ENCODE measurements at regions not wholly inside any gene's neighbourhood (a gene's known extent, or its start where the extent isn't known, plus 50 kb on each side); places are given as distances from the start of the nearest gene placed in this dataset.
"Not testable (repeated sequence)": the region's sequence is repeated elsewhere in the genome, so short reads cannot be mapped to it uniquely, and the experiment has no call there.

- Histone ChIP-seq H3K4me1 (no peaks in the 10 kb centered on the region), H3K36me3 (replicated peaks) (no peaks in the 10 kb centered on the region), H3K9me3 (peaks cover 6% of the 10 kb centered on the region; the same call in 1 of the 2 replicates), H3K27me3 (ENCODE audit: low read depth) (0 out of 2 replicates have a peak, but pooled peaks cover under 1% of the 10 kb centered on the region), H3K4me3 (no peak overlapping the region)
- in situ Hi-C loops (cut with MboI; ENCODE audit: low sequenced_read_pairs): no loop called here
- DNase-seq (ENCODE audit: low spot score in 2 of 2): no peak
Observed at GRCh38 chr9:93893194-93893593, 62.0 kb downstream of the BARX1 start.

- in situ Hi-C loops (cut with MboI; ENCODE audit: low sequenced_read_pairs): no loop called here
- 0 out of 2 replicates have a peak, but pooled peaks cover 2% of the 10 kb centered on the region for H3K27me3 ChIP-seq (ENCODE audit: low read depth)
- no peak overlapping the region for H3K4me3 ChIP-seq
- H3K4me1 ChIP-seq: no peaks in the 10 kb centered on the region
- no peak for DNase-seq (ENCODE audit: low spot score in 2 of 2)
- H3K9me3 ChIP-seq: peaks cover 6% of the 10 kb centered on the region; the same call in 1 of the 2 replicates
- no peaks in the 10 kb centered on the region for H3K36me3 ChIP-seq (replicated peaks)
Observed at GRCh38 chr9:93892748-93893147, 62.4 kb downstream of the BARX1 start.

GRCh38 chr9:93891549-93892310 is 63.4 kb downstream of the BARX1 start:
- H3K27me3 ChIP-seq (ENCODE audit: low read depth): peaks cover 2% of the 10 kb centered on the region; the same call in 1 of the 2 replicates
- H3K4me1 ChIP-seq: no peaks in the 10 kb centered on the region
- H3K4me3 ChIP-seq: no peak overlapping the region
- in situ Hi-C loops (cut with MboI; ENCODE audit: low sequenced_read_pairs): no loop called here
- no peak for DNase-seq (ENCODE audit: low spot score in 2 of 2)
- peaks cover 6% of the 10 kb centered on the region; the same call in 1 of the 2 replicates for H3K9me3 ChIP-seq
- H3K36me3 ChIP-seq (replicated peaks): no peaks in the 10 kb centered on the region

- no peak for DNase-seq (ENCODE audit: low spot score in 2 of 2)
- H3K27me3 ChIP-seq (ENCODE audit: low read depth): peaks cover 2% of the 10 kb centered on the region; the same call in 1 of the 2 replicates
- H3K4me3 ChIP-seq: no peak overlapping the region
- H3K9me3 ChIP-seq: peaks cover 6% of the 10 kb centered on the region; the same call in 1 of the 2 replicates
- no peaks in the 10 kb centered on the region for H3K4me1 ChIP-seq
- H3K36me3 ChIP-seq (replicated peaks): no peaks in the 10 kb centered on the region
- in situ Hi-C loops (cut with MboI; ENCODE audit: low sequenced_read_pairs): no loop called here
Observed at GRCh38 chr9:93891050-93891449, 64.1 kb downstream of the BARX1 start.

DNA sequence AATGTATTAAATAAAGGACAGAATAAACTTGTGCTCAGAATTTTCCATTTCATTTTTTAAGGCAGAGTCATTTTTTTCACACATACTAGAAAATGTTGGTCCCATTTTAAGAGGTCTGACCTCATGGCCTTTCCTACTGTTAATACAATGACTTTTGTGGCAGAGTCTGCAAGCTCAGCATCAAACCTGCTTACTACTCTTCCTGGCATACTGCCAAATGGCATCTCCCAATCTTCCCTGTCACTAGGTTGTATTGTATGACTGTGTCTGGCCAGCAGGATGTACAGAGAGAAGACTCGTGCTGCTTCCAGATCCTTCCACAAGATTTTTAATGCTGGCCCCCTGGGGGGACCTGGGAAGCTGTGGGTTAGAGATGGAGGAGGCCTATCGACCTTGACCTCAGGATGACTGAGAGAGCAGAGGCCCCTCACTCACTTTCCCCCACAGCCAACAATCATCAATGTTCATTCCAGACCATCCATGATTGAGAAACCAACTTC is 64.7 kb downstream of the BARX1 start:
- Histone ChIP-seq H3K36me3 (replicated peaks) (no peaks in the 10 kb centered on the region), H3K4me3 (no peak overlapping the region), H3K27me3 (ENCODE audit: low read depth) (peaks cover 2% of the 10 kb centered on the region; the same call in 1 of the 2 replicates), H3K4me1 (no peaks in the 10 kb centered on the region), H3K9me3 (peaks cover 6% of the 10 kb centered on the region; the same call in 1 of the 2 replicates)
- no peak for DNase-seq (ENCODE audit: low spot score in 2 of 2)
- in situ Hi-C loops (cut with MboI; ENCODE audit: low sequenced_read_pairs): no loop called here

DNA sequence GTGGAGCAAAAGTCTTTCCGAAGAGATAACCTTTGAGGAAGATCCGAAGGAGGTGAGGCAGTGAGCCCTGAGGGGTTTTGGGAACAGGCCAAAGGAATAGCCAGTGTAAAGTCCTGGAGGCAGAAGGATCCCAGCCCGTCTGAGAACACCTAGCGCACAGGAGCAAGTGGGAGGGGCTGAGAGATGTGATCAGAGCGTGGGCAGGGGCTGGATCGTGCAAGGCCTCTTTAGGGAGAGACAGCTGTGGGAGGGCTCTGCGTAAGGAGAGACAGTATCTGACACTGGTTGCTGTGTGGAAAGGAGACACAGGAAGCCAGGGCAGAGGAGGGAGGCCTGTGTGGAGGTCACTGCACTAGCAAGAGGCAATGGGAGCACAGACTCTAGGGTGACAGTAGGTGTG is 68.2 kb downstream of the BARX1 start:
- in situ Hi-C loops (cut with MboI; ENCODE audit: low sequenced_read_pairs): no loop called here
- peak in 1 of 2 experiments; percentile 3 for DNase-seq (ENCODE audit: low spot score in 2 of 2)
- H3K27me3 ChIP-seq (ENCODE audit: low read depth): peaks cover 2% of the 10 kb centered on the region; the same call in 1 of the 2 replicates
- H3K4me3 ChIP-seq: no peak overlapping the region
- no peaks in the 10 kb centered on the region for H3K4me1 ChIP-seq
- no peaks in the 10 kb centered on the region for H3K36me3 ChIP-seq (replicated peaks)
- H3K9me3 ChIP-seq: no peaks in the 10 kb centered on the region

DNA sequence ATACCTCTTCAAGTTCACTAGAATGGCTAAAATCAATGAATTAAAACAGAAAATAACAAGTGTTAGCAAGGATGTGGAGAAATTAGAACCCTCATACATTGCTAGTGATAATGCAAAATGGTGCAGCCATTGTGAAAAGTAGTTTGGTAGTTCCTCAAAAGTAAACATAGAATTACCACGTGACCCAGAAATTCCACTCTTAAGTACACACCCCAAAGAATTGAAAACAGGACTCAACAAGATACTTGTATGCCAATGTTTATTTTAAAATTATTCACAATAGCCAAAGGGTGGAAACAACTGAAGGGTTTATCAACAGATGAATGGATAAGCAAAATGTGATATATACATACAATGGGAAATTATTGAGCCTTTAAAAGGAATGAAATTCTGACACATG is 70.3 kb downstream of the BARX1 start:
- H3K4me3 ChIP-seq: no peak overlapping the region
- no peaks in the 10 kb centered on the region for H3K4me1 ChIP-seq
- no peaks in the 10 kb centered on the region for H3K36me3 ChIP-seq (replicated peaks)
- peaks cover 2% of the 10 kb centered on the region; the same call in 1 of the 2 replicates for H3K27me3 ChIP-seq (ENCODE audit: low read depth)
- H3K9me3 ChIP-seq: no peaks in the 10 kb centered on the region
- DNase-seq (ENCODE audit: low spot score in 2 of 2): no peak
- in situ Hi-C loops (cut with MboI; ENCODE audit: low sequenced_read_pairs): no loop called here

GRCh38 chr9:93879662-93880407 is 75.3 kb downstream of the BARX1 start:
- DNase-seq (ENCODE audit: low spot score in 2 of 2); H3K4me3 ChIP-seq; H3K27me3 ChIP-seq (ENCODE audit: low read depth); H3K36me3 ChIP-seq (replicated peaks); in situ Hi-C loops (cut with MboI; ENCODE audit: low sequenced_read_pairs); H3K9me3 ChIP-seq; H3K4me1 ChIP-seq: not testable (repeated sequence)

DNA sequence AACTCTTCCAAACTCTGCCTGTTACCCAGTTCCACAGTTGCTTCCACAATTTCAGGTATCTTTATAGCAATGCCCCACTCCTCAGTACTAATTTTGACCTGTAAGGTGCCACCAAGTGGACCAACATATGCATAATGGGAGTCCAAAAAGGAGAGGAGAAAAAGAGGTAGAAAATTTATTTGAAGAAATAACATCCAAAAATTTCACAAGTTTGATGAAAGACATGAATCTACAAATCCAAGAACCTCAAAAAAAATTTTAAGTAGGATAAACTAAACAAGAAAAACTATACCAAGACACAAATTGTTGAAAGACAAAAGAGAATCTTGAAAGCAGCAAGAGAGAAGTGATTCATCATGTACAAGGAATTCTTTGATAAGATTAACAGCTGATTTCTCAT is 79.8 kb downstream of the BARX1 start:
- no peaks in the 10 kb centered on the region for H3K4me1 ChIP-seq
- no peak for DNase-seq (ENCODE audit: low spot score in 2 of 2)
- in situ Hi-C loops (cut with MboI; ENCODE audit: low sequenced_read_pairs): no loop called here
- H3K27me3 ChIP-seq (ENCODE audit: low read depth): no peaks in the 10 kb centered on the region
- no peak overlapping the region for H3K4me3 ChIP-seq
- no peaks in the 10 kb centered on the region for H3K9me3 ChIP-seq
- H3K36me3 ChIP-seq (replicated peaks): no peaks in the 10 kb centered on the region

DNA sequence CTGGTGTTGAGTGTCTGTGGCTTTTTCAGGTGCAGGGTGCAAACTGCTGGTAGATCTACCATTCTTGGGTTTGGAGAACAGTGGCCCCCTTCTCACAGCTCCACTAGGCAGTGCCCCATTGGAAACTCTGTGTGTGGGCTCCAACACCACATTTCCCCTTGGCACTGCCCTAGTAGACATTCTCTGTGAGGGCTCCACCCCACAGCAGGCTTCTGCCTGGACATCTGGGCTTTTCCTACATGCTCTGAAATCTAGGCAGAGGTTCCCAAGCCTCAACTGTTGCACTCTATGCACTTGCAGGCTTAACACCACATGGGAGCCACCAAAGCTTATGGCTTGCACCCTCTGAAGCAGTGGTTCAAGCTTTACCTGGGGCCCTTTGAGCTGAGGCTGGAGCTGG is 80.9 kb downstream of the BARX1 start:
- DNase-seq (ENCODE audit: low spot score in 2 of 2): no peak
- H3K4me3 ChIP-seq: no peak overlapping the region
- no peaks in the 10 kb centered on the region for H3K36me3 ChIP-seq (replicated peaks)
- H3K9me3 ChIP-seq: no peaks in the 10 kb centered on the region
- H3K4me1 ChIP-seq: no peaks in the 10 kb centered on the region
- in situ Hi-C loops (cut with MboI; ENCODE audit: low sequenced_read_pairs): no loop called here
- no peaks in the 10 kb centered on the region for H3K27me3 ChIP-seq (ENCODE audit: low read depth)

GRCh38 chr9:93871286-93871685 is 83.9 kb downstream of the BARX1 start:
- Histone ChIP-seq H3K27me3 (ENCODE audit: low read depth) (no peaks in the 10 kb centered on the region), H3K9me3 (no peaks in the 10 kb centered on the region), H3K4me3 (no peak overlapping the region), H3K36me3 (replicated peaks) (no peaks in the 10 kb centered on the region), H3K4me1 (no peaks in the 10 kb centered on the region)
- in situ Hi-C loops (cut with MboI; ENCODE audit: low sequenced_read_pairs): no loop called here
- DNase-seq (ENCODE audit: low spot score in 2 of 2): no peak

DNA sequence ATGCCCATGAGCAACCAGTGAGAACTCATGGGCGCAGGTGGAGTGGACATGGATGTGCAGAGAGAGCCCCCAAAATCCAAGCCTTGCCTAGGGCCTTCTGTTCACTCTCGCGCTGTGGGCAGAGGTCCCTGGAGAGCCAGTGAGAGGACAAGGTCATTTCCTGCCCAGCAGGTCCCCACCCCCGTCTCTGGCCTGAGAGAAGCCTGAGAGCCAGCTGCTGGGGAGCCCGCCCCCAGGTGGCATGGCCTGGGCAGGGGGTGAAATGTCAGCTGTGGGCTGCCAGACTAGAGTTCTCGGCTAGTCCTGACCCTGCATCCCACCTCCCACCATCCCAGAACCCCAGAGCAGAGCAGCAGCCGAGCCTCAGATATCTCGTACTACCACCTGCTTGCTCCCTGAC is 85.3 kb downstream of the BARX1 start:
- in situ Hi-C loops (cut with MboI; ENCODE audit: low sequenced_read_pairs): no loop called here
- H3K9me3 ChIP-seq: no peaks in the 10 kb centered on the region
- H3K4me3 ChIP-seq: no peak overlapping the region
- H3K4me1 ChIP-seq: no peaks in the 10 kb centered on the region
- DNase-seq (ENCODE audit: low spot score in 2 of 2): no peak
- no peaks in the 10 kb centered on the region for H3K36me3 ChIP-seq (replicated peaks)
- no peaks in the 10 kb centered on the region for H3K27me3 ChIP-seq (ENCODE audit: low read depth)

DNA sequence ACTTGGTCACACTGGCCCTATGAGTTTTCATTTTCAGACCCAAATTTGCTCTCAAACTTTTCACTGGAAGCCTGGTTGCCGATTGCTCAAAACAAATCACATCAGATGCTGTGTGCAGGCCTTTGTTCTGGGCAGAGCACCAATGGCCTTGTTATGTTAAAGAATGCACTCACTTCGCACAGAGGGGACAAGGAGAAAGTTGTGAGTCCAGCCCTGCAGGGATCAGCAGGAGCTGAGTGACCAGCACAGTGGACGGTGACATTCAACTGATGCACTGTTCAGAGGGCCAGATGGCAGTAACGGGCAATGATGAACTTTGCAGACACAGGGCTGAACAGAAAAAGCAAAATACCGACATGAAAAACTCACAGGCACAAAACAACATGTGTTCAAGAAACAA is 86.1 kb downstream of the BARX1 start:
- no peaks in the 10 kb centered on the region for H3K36me3 ChIP-seq (replicated peaks)
- H3K4me3 ChIP-seq: no peak overlapping the region
- no peaks in the 10 kb centered on the region for H3K9me3 ChIP-seq
- H3K27me3 ChIP-seq (ENCODE audit: low read depth): no peaks in the 10 kb centered on the region
- no peaks in the 10 kb centered on the region for H3K4me1 ChIP-seq
- in situ Hi-C loops (cut with MboI; ENCODE audit: low sequenced_read_pairs): no loop called here
- no peak for DNase-seq (ENCODE audit: low spot score in 2 of 2)

- no peaks in the 10 kb centered on the region for H3K36me3 ChIP-seq (replicated peaks)
- H3K4me1 ChIP-seq: no peaks in the 10 kb centered on the region
- no peaks in the 10 kb centered on the region for H3K9me3 ChIP-seq
- in situ Hi-C loops (cut with MboI; ENCODE audit: low sequenced_read_pairs): no loop called here
- H3K4me3 ChIP-seq: no peak overlapping the region
- H3K27me3 ChIP-seq (ENCODE audit: low read depth): no peaks in the 10 kb centered on the region
- no peak for DNase-seq (ENCODE audit: low spot score in 2 of 2)
Observed at GRCh38 chr9:93865716-93866115, 89.4 kb downstream of the BARX1 start.

Measured in HAP-1 (cell line).